Activated CD8-positive, alpha-beta memory T cell treated with anti-CD3 and anti-CD28 coated beads, Interleukin-2, amount 50 U/mL, for 1 hour (primary cell): ENCODE measurements at regions not wholly inside any gene's neighbourhood (a gene's known extent, or its start where the extent isn't known, plus 50 kb on each side); places are given as distances from the start of the nearest gene placed in this dataset.

ENCODE experiments used
- DNase-seq: peaks from one replicate; pipeline ENCODE4 v3.0.0-alpha.2; 2020; ENCODE audit errors: extremely low read depth

GRCh38 chr13:59532405-59532804 lies 631.3 kb downstream of the DIAPH3 start:
- DNase-seq = no peak

- DNase-seq = no peak
Observed at GRCh38 chr13:59533561-59534555, 629.9 kb downstream of the DIAPH3 start.

DNA sequence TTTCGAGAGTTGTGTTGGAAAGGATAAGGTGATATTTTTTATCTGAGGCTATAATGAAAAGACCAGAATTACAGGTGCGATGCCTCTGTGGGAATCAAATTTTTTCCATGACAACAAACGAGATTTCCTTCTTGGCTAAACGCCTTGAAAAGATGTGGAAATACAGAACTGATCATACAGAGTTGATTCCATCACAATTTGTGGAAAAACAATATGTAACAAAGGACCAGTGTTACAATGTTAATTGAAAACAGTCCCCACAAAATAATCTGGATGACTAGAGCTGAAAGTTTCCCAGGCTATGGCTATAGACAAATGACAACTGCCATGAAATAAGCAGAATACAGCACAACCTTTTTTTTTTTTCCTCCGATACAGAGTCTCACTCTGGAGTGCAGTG lies 628.9 kb downstream of the DIAPH3 start:
- DNase-seq = no peak

DNA sequence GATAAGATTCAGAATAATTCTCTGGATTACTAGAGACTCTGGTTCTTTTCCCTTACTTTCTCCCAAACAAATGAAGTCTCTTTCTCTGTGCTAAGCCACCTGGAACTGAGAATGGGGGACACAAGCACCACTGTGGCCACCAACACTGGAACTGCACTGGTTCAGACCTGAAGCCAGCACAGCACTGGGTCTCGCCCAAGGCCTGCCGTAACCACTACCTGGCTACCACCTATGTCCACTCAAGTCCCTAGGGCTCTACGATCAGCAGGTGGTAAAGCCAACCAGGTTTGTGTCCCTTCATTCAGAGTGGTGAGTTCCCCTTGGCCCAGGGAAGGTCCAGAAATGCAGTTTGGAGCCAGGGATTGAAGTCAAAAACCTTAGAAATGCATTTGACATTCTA lies 626.2 kb downstream of the DIAPH3 start:
- DNase-seq = no peak

- no peak for DNase-seq
Observed at GRCh38 chr13:59538512-59538911, 625.2 kb downstream of the DIAPH3 start.

DNA sequence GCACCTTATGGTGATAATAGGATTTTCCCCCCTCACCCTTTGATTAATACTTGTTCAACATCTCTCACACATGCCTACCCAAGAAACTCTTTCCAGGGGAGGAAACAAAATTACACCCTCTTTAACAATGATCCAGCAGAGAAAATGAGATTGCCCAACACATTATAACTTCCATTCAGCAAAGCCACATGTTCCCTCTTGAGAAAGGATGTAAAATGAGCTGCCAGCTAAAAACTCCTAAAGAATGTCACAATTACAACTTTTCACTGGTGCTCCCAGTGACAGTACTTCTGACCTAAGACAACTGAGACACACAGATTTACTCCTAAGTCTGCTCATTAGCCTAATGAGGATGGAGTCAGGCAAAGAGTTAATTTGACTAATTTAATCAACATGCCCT lies 621.4 kb downstream of the DIAPH3 start:
- DNase-seq = no peak

GRCh38 chr13:59543418-59543817 lies 620.3 kb downstream of the DIAPH3 start:
- DNase-seq = no peak

GRCh38 chr13:59545007-59545406 lies 618.7 kb downstream of the DIAPH3 start:
- DNase-seq = no peak

- no peak for DNase-seq
Observed at GRCh38 chr13:59546178-59546577, 617.5 kb downstream of the DIAPH3 start.

DNA sequence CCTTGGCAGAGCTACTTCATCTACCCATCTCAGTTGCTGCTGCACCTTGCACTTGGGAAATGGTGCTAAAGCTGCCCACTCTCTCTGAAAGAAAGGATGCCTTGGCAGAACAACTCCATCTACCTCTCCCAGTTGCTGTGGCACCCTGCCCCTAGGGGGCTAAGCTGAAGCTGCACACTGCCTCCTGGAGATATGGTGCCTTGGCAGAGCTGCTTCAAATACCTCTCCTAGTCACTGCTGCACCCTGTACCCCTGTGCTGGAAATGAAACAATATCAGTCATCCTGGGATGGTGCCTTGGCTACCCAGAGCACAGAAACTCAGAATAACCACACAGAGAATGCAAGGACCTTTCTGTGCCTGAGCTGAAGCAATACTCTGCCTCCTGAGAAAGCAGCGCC lies 615.8 kb downstream of the DIAPH3 start:
- DNase-seq = no peak

GRCh38 chr13:59562924-59563323 lies 600.8 kb downstream of the DIAPH3 start:
- no peak for DNase-seq

DNA sequence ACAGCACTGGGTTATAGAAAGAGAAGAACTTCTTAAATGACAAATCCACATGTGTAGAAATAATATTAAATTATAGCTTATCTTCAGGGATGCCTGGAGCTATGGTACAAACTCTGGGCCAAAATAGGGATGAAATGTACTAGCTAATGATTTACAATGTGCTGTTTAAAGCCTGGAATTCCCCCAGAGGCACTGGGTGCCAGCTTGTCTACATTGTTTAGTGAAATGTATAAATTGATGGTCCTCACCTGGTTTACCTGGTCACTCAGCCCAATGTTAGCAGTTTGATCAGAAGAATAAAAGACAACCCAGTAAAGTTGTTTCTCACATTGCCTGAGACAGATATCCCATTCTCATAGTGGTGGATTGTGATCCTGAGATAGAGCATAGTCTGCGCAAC lies 597.2 kb downstream of the DIAPH3 start:
- no peak for DNase-seq

DNA sequence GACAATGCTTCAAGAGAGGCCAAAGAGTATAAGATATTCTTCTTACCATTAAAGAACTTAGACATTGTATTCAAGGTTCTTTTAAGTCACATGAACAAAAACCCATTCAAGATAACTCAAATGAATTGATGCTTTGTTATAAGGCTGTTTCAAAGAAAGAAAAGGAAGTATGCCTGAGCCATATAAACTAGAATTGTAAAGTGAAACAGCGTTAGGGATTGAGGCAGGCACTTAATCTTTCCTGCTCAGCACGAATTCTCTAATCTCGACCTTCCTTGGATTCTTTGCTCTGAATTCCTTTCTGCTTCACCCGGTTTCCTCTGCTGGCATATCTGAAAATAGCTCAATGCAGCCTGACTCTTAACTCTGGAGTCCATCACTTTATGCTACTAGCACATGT lies 595.4 kb downstream of the DIAPH3 start:
- no peak for DNase-seq

DNA sequence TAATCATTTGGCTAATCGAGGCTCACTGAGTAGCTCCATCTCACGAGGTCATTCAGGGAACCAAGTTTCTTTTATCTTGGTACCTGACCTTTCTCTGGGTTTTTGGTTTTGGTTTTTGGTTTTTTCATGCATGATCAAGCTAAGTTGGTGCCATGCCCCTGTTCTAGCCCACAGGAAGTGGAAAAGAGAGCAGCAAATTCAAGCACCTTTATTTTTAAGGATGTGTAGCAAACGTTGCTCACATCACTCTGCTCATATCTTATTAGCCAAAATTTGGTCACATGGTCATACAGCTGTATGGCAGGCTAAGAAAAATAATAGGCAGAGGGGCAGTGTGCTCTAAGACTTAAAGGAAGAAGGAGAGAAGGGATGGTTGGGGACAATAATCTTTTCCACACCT lies 593.5 kb downstream of the DIAPH3 start:
- no peak for DNase-seq

DNA sequence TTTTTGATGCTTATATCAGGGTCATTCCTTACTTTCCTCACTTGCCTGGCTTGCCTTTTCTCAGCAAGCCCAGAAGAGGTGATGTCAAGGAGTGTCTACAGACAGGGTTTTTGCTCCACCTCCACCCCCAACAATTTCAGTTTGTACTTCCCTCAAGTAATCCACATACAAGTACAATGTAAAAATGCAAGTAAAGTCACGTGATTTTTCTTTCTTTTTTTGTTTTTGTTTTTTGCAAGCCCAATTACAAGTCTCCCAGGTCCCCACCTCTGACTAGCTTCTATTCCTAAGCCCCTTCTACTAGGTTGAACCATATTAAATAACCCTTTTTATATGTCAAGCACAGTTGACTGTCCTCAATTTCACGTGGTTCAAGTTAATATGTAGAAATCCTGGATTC lies 579.6 kb downstream of the DIAPH3 start:
- no peak for DNase-seq

- DNase-seq = no peak
Observed at GRCh38 chr13:59584761-59585670, 578.7 kb downstream of the DIAPH3 start.

- DNase-seq = no peak
Observed at GRCh38 chr13:59587030-59587429, 576.7 kb downstream of the DIAPH3 start.

DNA sequence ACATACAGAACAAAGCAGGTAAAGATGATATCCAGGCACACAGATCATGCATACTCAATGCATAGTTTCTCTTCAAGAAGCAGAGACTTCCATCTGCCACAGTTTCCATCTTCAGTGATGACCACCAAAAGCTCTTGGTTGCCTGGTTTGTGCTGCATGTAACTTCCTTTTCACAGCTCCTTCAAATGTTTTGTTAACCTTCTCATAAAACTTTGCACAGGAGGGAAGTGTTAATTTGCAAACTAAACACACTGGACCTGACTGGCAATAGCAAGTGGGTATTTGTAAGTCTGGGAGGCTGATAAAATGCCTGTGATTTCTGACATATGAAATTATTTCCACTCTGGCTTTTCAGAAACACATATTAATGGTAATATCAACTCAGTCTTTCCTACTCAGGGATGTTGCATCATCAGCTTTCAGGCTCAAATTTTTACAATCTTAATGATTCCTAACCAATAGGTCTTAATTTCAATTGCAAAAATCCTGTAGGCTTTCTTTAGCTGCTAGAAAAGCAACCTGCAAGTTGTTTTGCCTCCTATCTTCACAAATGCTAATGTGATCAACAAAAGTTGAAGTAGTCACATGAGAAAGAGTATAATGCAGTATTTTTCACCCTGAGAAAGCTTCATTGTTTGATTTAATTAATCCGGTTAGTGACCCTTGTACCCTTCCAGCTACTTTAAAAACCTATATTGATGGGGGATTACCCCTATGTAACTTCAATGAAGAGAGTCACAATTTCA lies 575.6 kb downstream of the DIAPH3 start:
- no peak for DNase-seq

DNA sequence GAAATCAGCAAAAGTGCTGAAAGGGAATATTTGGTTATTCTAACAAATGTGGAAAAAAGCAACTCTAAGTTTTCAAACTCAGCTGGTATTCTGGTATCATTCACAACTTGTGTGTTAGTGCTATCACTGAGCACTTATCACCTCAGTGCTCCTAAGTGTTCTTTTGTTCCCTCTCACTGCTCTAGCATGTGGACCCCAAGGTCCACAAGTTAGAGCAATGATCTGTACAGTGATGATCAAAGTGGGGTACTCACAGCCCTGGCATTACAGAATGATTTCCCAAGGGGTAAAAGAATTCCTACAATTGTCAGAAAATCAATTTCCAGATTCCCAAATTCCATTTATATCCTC lies 575.0 kb downstream of the DIAPH3 start:
- no peak for DNase-seq

GRCh38 chr13:59601993-59602392 lies 561.7 kb downstream of the DIAPH3 start:
- no peak for DNase-seq

- no peak for DNase-seq
Observed at GRCh38 chr13:59603646-59604045, 560.1 kb downstream of the DIAPH3 start.

- no peak for DNase-seq
Observed at GRCh38 chr13:59607172-59607571, 556.6 kb downstream of the DIAPH3 start.
